Esophagus muscularis mucosa (tissue), 4 donors: ENCODE measurements at regions not wholly inside any gene's neighbourhood (a gene's known extent, or its start where the extent isn't known, plus 50 kb on each side); places are given as distances from the start of the nearest gene placed in this dataset.
A peak's percentile ranks its signal among the peaks of the same experiment; 100 is the strongest.

Source experiments
- DNase-seq: peaks from one replicate; pipeline ENCODE4 v3.0.0-alpha.2; 2017; ENCODE audit errors: extremely low spot score
- H3K27ac ChIP-seq, 4 donors: fragments of 200-600 bp; sonication (generic); replicated peaks in 1 of 4; 1 replicate in 3 of 4; 2 replicates in 1 of 4; pipeline ENCODE4 v1.5.1; 2016 to 2019; ENCODE audit warnings: mild to moderate bottlenecking in 1 of 4
- H3K27me3 ChIP-seq, 4 donors: fragments of 200-600 bp; sonication (generic); one replicate each; pipeline versions ENCODE4 v1.5.1 to v1.6.0; 2016 to 2019
- H3K36me3 ChIP-seq, 4 donors: fragments of 200-600 bp; sonication (generic); one replicate each; pipeline ENCODE4 v1.5.1; 2016 to 2019
- H3K4me1 ChIP-seq, 4 donors: fragments of 200-600 bp; sonication (generic); one replicate each; pipeline ENCODE4 v1.5.1; 2016 to 2019
- H3K4me3 ChIP-seq, 4 donors: fragments of 200-600 bp; sonication (generic); 1 replicate in 2 of 4; 2 replicates in 2 of 4; pipeline ENCODE4 v1.5.1; 2016 to 2019; ENCODE audit warnings: mild to moderate bottlenecking in 4 of 4, moderate library complexity in 1 of 4
- H3K9me3 ChIP-seq, 4 donors: fragments of 200-600 bp; sonication (generic); 1 replicate in 3 of 4; 2 replicates in 1 of 4; pipeline ENCODE4 v1.5.1; 2016 to 2019
- CTCF ChIP-seq, 3 experiments: fragments of 200-600 bp in 2 of 3; fragments of 450-650 bp in 1 of 3; sonication (generic) in 2 of 3; IDR thresholded peaks; one replicate each; pipeline ENCODE4 v1.5.1; 2017 to 2019; ENCODE audit warnings: antibody characterized with exemption in 3 of 3, mild to moderate bottlenecking in 2 of 3, moderate library complexity in 1 of 3
- EP300 ChIP-seq: sonication (generic); formaldehyde crosslinking; IDR thresholded peaks from one replicate; pipeline ENCODE4 v1.6.1; 2017; ENCODE audit warnings: antibody characterized with exemption
- POLR2A ChIP-seq: fragments of 450-650 bp; IDR thresholded peaks from one replicate; pipeline ENCODE4 v1.6.1; 2017; ENCODE audit warnings: antibody characterized with exemption, moderate library complexity, mild to moderate bottlenecking, low read depth
- POLR2AphosphoS5 ChIP-seq, 2 donors: sonication (generic); formaldehyde crosslinking; IDR thresholded peaks; one replicate each; pipeline ENCODE4 v1.6.1; 2017; ENCODE audit warnings: antibody characterized with exemption in 2 of 2
- WGBS: methylation state at CpG from one replicate; pipeline ENCODE4 v1.1.5; 2018; 5-methylcytosine and 5-hydroxymethylcytosine counted together
- intact Hi-C: fragments of 100-400 bp; cut with DNase I; formaldehyde crosslinking; loops from one replicate; pipeline ENCODE4 v1.15.1; 2023

- no peaks in the 10 kb centered on the region for H3K4me1 ChIP-seq
- no peaks in the 10 kb centered on the region for H3K27me3 ChIP-seq
- no peaks in the 10 kb centered on the region for H3K9me3 ChIP-seq
- intact Hi-C loops, result no loop called here
- DNase-seq, result no peak
- H3K27ac ChIP-seq, result no peak overlapping the region
- 77% methylated on average over 3 of the region's 3 CpGs for WGBS
- H3K4me3 ChIP-seq, result no peak overlapping the region
- H3K36me3 ChIP-seq, result no peaks in the 10 kb centered on the region
- TF ChIP-seq POLR2A, result no peak
- no peak for TF ChIP-seq CTCF (IDR thresholded peaks at IDR 0.05)
- no peak for TF ChIP-seq POLR2AphosphoS5 (IDR thresholded peaks at IDR 0.05)
- no peak for TF ChIP-seq EP300
Measured at GRCh38 chr3:63116922-63117321, 161.2 kb upstream of the SYNPR start.

GRCh38 chr3:63124090-63124489, 154.0 kb upstream of the SYNPR start:
- H3K4me3 ChIP-seq, result no peak overlapping the region
- H3K27me3 ChIP-seq, result no peaks in the 10 kb centered on the region
- TF ChIP-seq POLR2AphosphoS5 (IDR thresholded peaks at IDR 0.05) (no peak), EP300 (no peak), CTCF (IDR thresholded peaks at IDR 0.05) (no peak), POLR2A (no peak)
- no peak for DNase-seq
- no peaks in the 10 kb centered on the region for H3K9me3 ChIP-seq
- H3K36me3 ChIP-seq, result no peaks in the 10 kb centered on the region
- WGBS, result 42% methylated on average over 3 of the region's 3 CpGs
- H3K4me1 ChIP-seq, result no peaks in the 10 kb centered on the region
- no peak overlapping the region for H3K27ac ChIP-seq
- intact Hi-C loops, result no loop called here

- no peak for DNase-seq
- Histone ChIP-seq H3K27ac (no peak overlapping the region), H3K4me1 (no peaks in the 10 kb centered on the region), H3K27me3 (no peaks in the 10 kb centered on the region), H3K36me3 (no peaks in the 10 kb centered on the region), H3K9me3 (no peaks in the 10 kb centered on the region), H3K4me3 (no peak overlapping the region)
- intact Hi-C loops, result no loop called here
- WGBS, result 73% methylated on average over 2 of the region's 2 CpGs
- no peak for TF ChIP-seq POLR2AphosphoS5 (IDR thresholded peaks at IDR 0.05)
- no peak for TF ChIP-seq EP300
- no peak for TF ChIP-seq CTCF (IDR thresholded peaks at IDR 0.05)
- TF ChIP-seq POLR2A, result no peak
Measured at GRCh38 chr3:63126530-63126929, 151.6 kb upstream of the SYNPR start.

- Histone ChIP-seq H3K36me3 (no peaks in the 10 kb centered on the region), H3K27me3 (no peaks in the 10 kb centered on the region), H3K9me3 (no peaks in the 10 kb centered on the region), H3K4me1 (no peaks in the 10 kb centered on the region), H3K4me3 (no peak overlapping the region), H3K27ac (no peak overlapping the region)
- no peak for TF ChIP-seq CTCF (IDR thresholded peaks at IDR 0.05)
- TF ChIP-seq POLR2A, result no peak
- TF ChIP-seq EP300, result no peak
- TF ChIP-seq POLR2AphosphoS5 (IDR thresholded peaks at IDR 0.05), result no peak
- intact Hi-C loops, result no loop called here
- 68% methylated on average over 3 of the region's 3 CpGs for WGBS
- DNase-seq, result no peak
Measured at GRCh38 chr3:63128380-63128779, 149.7 kb upstream of the SYNPR start.

GRCh38 chr3:63130625-63131024, 147.5 kb upstream of the SYNPR start:
- H3K4me1 ChIP-seq, result no peaks in the 10 kb centered on the region
- intact Hi-C loops, result no loop called here
- H3K4me3 ChIP-seq, result no peak overlapping the region
- H3K36me3 ChIP-seq, result no peaks in the 10 kb centered on the region
- peak; percentile 14 for DNase-seq
- no peaks in the 10 kb centered on the region for H3K9me3 ChIP-seq
- TF ChIP-seq EP300 (no peak), POLR2A (no peak), CTCF (IDR thresholded peaks at IDR 0.05) (no peak), POLR2AphosphoS5 (IDR thresholded peaks at IDR 0.05) (no peak)
- no peak overlapping the region for H3K27ac ChIP-seq
- 49% methylated on average over 3 of the region's 3 CpGs for WGBS
- H3K27me3 ChIP-seq, result no peaks in the 10 kb centered on the region
